GM23338 (cell line): ENCODE measurements at regions not wholly inside any gene's neighbourhood (a gene's known extent, or its start where the extent isn't known, plus 50 kb on each side); places are given as distances from the start of the nearest gene placed in this dataset.

Source experiments
- CTCF ChIP-seq, 2 experiments: fragments of 200-600 bp in 1 of 2; sonication (generic) in 1 of 2; conservative IDR thresholded peaks; 2 replicates each; pipeline versions ENCODE4 v1.5.1 to v1.6.1; 2016 to 2017; ENCODE audit warnings: antibody characterized with exemption in 2 of 2, low read depth in 2 of 2, mild to moderate bottlenecking in 2 of 2, moderate library complexity in 1 of 2
- EZH2 ChIP-seq: fragments of 200-600 bp; sonication (generic); IDR thresholded peaks from one replicate; pipeline ENCODE4 v1.8.0; 2017; ENCODE audit warnings: antibody characterized with exemption, mild to moderate bottlenecking, low read depth; ENCODE audit not compliant: unreplicated experiment
- POLR2AphosphoS5 ChIP-seq: IDR thresholded peaks from 2 replicates; pipeline ENCODE4 v1.6.1; 2016; ENCODE audit warnings: antibody characterized with exemption, low read depth

- peak; percentile 66 to 88 for TF ChIP-seq CTCF (conservative IDR thresholded peaks at IDR 0.05; ENCODE audit: low read depth in 2 of 2)
- TF ChIP-seq EZH2, result no peak
- TF ChIP-seq POLR2AphosphoS5, result no peak
Measured at GRCh38 chr14:54329082-54329695, 67.6 kb upstream of the CDKN3 start.
